ENCODE measurements at regions not wholly inside any gene's neighbourhood (a gene's known extent, or its start where the extent isn't known, plus 50 kb on each side); places are given as distances from the start of the nearest gene placed in this dataset.

DNA sequence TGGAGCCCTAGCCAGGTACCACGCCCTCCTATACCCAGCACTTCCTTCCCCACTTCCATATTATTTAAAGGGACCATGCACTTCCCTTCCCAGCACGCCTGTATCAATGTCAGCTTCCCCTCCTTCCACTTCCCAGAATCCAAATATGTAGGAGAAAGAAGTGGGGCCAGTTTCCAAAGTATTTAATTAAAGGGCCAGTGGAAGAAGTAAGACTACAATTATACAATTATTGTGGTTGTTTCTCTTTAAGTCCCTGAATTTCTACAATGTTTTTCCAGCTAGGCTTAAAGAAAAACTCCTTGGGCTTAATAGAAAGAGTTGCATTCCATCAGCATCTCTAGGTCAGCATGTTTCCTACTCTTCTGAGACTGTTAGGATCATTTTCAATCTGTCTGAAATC, 515.8 kb downstream of the PREX1 start:
- H3K4me3 ChIP-seq (ENCODE audit: low read depth, low read length): no peak overlapping the region
- TF ChIP-seq, protein P1, sequence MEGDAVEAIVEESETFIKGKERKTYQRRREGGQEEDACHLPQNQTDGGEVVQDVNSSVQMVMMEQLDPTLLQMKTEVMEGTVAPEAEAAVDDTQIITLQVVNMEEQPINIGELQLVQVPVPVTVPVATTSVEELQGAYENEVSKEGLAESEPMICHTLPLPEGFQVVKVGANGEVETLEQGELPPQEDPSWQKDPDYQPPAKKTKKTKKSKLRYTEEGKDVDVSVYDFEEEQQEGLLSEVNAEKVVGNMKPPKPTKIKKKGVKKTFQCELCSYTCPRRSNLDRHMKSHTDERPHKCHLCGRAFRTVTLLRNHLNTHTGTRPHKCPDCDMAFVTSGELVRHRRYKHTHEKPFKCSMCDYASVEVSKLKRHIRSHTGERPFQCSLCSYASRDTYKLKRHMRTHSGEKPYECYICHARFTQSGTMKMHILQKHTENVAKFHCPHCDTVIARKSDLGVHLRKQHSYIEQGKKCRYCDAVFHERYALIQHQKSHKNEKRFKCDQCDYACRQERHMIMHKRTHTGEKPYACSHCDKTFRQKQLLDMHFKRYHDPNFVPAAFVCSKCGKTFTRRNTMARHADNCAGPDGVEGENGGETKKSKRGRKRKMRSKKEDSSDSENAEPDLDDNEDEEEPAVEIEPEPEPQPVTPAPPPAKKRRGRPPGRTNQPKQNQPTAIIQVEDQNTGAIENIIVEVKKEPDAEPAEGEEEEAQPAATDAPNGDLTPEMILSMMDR (IDR thresholded peaks at IDR 0.05; ENCODE audit: low read depth, low read length): no peak
- no peaks in the 10 kb centered on the region for H3K36me3 ChIP-seq
- no peak overlapping the region for H3K27ac ChIP-seq
- no peaks in the 10 kb centered on the region for H3K27me3 ChIP-seq (ENCODE audit: insufficient read depth, low read depth, severe bottlenecking)
- DNase-seq: no peak
- H3K9me3 ChIP-seq (ENCODE audit: severe bottlenecking): no peaks in the 10 kb centered on the region

DNA sequence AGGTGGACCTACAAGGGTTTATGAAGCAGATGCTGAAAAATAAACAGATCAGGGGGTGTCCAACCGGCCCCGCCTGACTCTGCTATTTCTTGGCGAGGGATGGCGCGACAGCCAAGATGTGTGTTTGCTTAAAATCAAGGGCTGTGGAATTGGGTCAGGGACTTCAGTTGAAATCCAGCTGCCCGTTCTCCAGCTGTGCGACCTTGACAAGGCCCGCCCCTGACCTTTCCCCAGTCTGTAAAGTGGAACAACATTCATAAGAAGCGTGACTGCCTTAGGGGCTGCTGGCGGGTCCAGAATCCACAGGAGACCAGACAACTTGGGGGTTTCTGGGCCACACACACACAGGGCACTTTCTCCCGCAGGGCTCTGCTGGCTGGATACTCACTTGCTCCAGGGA, 517.5 kb downstream of the PREX1 start:
- no peak for DNase-seq
- H3K27ac ChIP-seq: no peak overlapping the region
- H3K27me3 ChIP-seq (ENCODE audit: insufficient read depth, low read depth, severe bottlenecking): no peaks in the 10 kb centered on the region
- no peak overlapping the region for H3K4me3 ChIP-seq (ENCODE audit: low read depth, low read length)
- no peaks in the 10 kb centered on the region for H3K9me3 ChIP-seq (ENCODE audit: severe bottlenecking)
- no peaks in the 10 kb centered on the region for H3K36me3 ChIP-seq
- TF ChIP-seq, protein P1 (IDR thresholded peaks at IDR 0.05; ENCODE audit: low read depth, low read length): no peak

DNA sequence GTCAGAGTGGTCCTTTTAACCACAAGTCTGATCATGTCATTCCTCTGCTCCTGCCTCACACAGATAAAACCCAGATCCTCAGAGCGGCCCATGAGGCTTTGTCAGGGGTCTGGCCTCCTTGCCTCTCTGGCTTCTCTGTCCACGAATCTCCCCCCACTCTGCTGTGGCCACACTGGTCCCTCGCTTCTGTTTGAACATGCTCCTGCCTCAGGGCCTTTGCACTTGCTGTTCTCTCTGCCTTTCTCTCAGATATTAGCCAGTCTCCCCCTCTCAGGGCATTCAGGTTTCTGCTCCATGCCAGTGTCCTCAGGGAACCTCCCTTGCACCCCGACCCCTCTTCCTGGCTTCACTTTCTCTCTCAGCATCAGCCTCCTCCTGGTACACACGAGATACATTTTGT, 518.5 kb downstream of the PREX1 start:
- TF ChIP-seq, protein P1 (IDR thresholded peaks at IDR 0.05; ENCODE audit: low read depth, low read length): no peak
- H3K27ac ChIP-seq: no peak overlapping the region
- no peaks in the 10 kb centered on the region for H3K9me3 ChIP-seq (ENCODE audit: severe bottlenecking)
- no peak overlapping the region for H3K4me3 ChIP-seq (ENCODE audit: low read depth, low read length)
- no peaks in the 10 kb centered on the region for H3K27me3 ChIP-seq (ENCODE audit: insufficient read depth, low read depth, severe bottlenecking)
- DNase-seq: no peak
- H3K36me3 ChIP-seq: no peaks in the 10 kb centered on the region

DNA sequence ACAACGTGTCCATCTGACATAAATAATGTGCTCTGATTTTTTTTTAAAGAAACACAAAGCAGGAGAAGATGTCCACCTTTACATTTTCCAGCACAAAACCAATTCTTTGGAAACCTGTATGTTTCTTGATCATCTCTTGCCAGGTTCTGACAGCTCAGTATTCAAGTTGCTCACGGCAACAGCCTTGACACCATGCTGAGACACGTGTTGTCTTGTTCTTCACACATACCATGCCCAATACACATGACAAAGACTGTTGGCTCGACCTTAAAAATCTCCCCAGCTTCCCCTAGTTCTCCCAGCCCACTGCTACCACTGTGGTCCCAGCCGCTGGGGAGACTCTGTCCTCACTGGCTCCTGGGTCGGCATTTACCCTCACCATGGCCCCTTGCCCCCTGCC, 518.9 kb downstream of the PREX1 start:
- TF ChIP-seq, protein P1 (IDR thresholded peaks at IDR 0.05; ENCODE audit: low read depth, low read length): no peak
- Histone ChIP-seq H3K27ac (no peak overlapping the region), H3K9me3 (ENCODE audit: severe bottlenecking) (no peaks in the 10 kb centered on the region), H3K27me3 (ENCODE audit: insufficient read depth, low read depth, severe bottlenecking) (no peaks in the 10 kb centered on the region), H3K36me3 (no peaks in the 10 kb centered on the region), H3K4me3 (ENCODE audit: low read depth, low read length) (no peak overlapping the region)
- DNase-seq: no peak

DNA sequence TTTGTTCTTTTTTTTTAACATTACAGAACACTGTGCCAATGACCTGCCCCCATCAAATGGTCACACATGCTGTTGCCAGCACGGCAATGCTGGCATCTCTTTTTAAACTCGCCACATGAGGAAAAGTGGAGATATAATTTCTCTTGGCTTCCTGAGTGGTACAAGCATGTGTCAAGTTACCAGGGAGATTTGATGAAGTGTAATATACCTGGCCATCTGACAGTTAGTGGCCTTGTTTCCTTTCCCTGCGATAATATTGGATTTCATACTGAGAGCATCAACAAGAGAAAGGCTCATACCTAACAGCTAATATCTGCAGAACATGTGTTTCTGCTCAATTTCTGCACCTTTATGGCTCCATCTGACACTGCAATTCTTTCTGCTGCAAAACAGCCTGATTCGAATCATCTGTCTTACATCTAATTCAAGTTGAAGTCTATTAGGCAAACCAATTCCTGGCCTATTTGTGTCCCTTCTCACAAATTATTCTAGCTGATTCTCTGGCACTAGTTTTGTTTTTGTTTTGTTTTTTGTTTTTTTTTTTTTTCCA, 519.5 kb downstream of the PREX1 start:
- H3K27me3 ChIP-seq (ENCODE audit: insufficient read depth, low read depth, severe bottlenecking): no peaks in the 10 kb centered on the region
- no peak overlapping the region for H3K4me3 ChIP-seq (ENCODE audit: low read depth, low read length)
- H3K27ac ChIP-seq: no peak overlapping the region
- H3K36me3 ChIP-seq: no peaks in the 10 kb centered on the region
- DNase-seq: no peak
- no peaks in the 10 kb centered on the region for H3K9me3 ChIP-seq (ENCODE audit: severe bottlenecking)
- TF ChIP-seq, protein P1 (IDR thresholded peaks at IDR 0.05; ENCODE audit: low read depth, low read length): no peak

DNA sequence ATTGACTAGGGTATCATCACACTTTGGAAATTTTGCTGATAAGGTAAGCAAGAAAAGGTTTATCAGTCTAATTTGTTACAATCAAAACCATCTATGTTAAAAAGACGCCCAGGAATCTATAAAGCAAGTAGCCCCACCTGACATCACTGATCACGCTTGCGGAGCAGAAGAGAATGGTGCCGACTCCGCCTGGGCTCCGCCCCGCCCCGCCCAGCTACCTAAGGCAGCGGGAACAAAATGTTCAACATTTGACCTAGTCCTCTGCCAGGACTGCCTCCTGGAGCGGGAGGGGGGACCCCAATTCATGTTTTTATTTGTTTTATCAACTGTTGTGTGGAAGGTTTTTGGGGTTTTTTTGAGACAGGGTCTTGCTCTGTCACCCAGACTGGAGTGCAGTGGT, 520.5 kb downstream of the PREX1 start:
- TF ChIP-seq, protein P1 (IDR thresholded peaks at IDR 0.05; ENCODE audit: low read depth, low read length): no peak
- no peaks in the 10 kb centered on the region for H3K9me3 ChIP-seq (ENCODE audit: severe bottlenecking)
- DNase-seq: no peak
- H3K27ac ChIP-seq: no peak overlapping the region
- no peaks in the 10 kb centered on the region for H3K36me3 ChIP-seq
- no peaks in the 10 kb centered on the region for H3K27me3 ChIP-seq (ENCODE audit: insufficient read depth, low read depth, severe bottlenecking)
- H3K4me3 ChIP-seq (ENCODE audit: low read depth, low read length): no peak overlapping the region

All from WERI-Rb-1 (cell line).